Fibroblast of pulmonary artery (primary cell): ENCODE measurements at regions not wholly inside any gene's neighbourhood (a gene's known extent, or its start where the extent isn't known, plus 50 kb on each side); places are given as distances from the start of the nearest gene placed in this dataset.

Source experiments
- DNase-seq: peaks from one replicate; pipeline ENCODE4 v3.0.0-alpha.2; 2010; ENCODE audit warnings: low read depth
- H3K4me3 ChIP-seq: replicated peaks from 2 replicates; pipeline ENCODE4 v1.5.1; 2011; ENCODE audit warnings: low read depth, mild to moderate bottlenecking, control low read depth, low read length, moderate library complexity
- TF ChIP-seq, protein P1 (sequence below): IDR thresholded peaks from 2 replicates; pipeline ENCODE4 v1.5.1; 2011; ENCODE audit warnings: mild to moderate bottlenecking, control low read depth, low read length, inconsistent platforms; ENCODE audit errors: missing control alignments

DNA sequence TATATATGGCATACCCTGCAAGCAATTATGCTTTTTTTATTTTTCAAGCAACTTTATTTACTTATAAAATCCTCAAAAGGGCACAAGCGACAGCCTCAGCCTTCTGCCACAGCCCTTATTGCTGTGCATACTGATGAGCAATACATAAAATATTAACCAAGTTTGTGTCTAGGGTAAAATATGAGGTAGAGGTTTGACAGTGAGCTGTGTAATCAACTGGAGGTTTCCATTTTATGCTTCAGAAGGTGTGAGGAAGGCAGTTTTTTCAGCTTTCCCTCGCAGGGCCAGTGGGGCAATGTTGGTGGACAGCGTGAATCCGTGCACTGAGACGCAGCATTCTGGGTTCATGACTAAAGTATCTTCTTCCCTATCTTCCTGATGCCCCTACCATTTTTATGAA lies 310.4 kb downstream of the IRS2 start:
- DNase-seq = no peak
- TF ChIP-seq, protein P1, sequence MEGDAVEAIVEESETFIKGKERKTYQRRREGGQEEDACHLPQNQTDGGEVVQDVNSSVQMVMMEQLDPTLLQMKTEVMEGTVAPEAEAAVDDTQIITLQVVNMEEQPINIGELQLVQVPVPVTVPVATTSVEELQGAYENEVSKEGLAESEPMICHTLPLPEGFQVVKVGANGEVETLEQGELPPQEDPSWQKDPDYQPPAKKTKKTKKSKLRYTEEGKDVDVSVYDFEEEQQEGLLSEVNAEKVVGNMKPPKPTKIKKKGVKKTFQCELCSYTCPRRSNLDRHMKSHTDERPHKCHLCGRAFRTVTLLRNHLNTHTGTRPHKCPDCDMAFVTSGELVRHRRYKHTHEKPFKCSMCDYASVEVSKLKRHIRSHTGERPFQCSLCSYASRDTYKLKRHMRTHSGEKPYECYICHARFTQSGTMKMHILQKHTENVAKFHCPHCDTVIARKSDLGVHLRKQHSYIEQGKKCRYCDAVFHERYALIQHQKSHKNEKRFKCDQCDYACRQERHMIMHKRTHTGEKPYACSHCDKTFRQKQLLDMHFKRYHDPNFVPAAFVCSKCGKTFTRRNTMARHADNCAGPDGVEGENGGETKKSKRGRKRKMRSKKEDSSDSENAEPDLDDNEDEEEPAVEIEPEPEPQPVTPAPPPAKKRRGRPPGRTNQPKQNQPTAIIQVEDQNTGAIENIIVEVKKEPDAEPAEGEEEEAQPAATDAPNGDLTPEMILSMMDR = no peak
- H3K4me3 ChIP-seq = no peak overlapping the region

DNA sequence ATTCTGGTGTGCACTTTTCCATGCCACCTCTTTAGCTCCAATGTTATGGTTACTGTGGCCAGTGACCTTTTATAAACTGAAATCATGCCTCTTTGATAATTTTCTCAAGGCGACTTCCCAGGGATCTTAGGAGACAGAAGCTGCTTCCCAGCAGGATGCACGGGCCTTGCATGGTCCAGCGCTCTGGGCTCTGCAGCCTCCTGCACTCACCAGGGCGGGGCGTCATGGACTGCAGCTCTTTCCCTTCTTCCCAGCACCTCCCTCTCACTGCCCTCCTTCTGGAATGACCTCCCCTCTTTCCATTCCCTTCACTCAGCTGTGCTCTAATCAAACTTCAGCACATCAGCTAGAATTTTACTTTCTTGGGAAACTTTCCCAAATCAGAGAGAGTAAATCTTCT lies 318.3 kb downstream of the IRS2 start:
- DNase-seq = no peak
- H3K4me3 ChIP-seq = no peak overlapping the region
- TF ChIP-seq, protein P1 = no peak

DNA sequence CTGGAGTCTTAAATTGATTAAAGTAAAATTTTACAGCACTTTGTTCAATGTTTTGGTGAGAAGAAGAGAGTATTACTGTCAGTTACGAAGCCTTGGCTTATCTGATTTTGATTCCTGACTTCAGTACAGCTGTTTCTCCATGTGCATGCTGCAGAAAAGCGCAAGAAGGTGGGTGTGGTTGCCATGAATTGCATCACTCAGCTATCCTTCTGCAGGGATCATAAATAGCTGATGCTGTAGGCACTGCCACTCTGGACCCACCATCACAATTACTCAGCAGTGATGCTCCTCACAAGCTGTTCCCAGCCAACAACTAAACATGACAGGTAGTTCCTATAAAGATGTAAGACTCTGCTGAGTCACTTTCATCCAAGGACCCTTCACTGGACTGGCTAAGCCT lies 321.2 kb downstream of the IRS2 start:
- TF ChIP-seq, protein P1 = no peak
- DNase-seq = no peak
- H3K4me3 ChIP-seq = no peak overlapping the region

DNA sequence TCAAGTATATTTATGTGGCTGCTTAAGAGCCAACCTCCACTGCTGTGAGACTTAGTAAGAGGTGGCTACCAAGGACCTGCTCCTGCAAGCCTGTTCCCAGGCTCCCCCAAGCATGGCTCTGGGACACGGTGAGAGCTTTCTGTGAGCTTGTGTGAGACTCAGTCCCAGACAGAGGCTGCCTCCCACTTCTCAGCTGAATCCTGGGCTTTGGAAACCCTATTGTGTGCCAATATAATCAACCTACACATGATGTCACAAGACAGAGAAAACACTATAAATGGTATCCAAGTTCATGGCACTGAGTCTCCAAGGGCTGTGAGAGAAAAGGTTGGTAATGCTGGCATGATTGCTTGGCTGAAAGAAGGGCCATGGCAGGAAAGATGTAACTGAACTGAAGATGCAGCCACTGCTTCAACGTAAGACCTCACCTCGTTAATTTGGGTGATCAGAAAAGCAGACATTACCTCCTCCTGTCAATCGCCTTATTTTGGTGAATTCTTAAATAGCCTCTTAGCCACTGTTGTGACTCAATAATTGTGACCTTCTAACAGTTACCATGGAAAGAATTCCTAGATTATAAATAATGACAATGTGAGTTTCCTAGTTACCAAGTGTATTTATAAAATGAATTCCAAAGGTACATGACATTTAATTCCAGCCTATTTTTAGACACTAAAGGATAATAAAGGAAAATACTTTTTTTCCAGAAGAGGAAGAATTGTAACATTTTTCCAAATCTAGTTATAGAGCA lies 332.0 kb downstream of the IRS2 start:
- DNase-seq = peak; percentile 7
- H3K4me3 ChIP-seq = no peak overlapping the region
- TF ChIP-seq, protein P1 = no peak

DNA sequence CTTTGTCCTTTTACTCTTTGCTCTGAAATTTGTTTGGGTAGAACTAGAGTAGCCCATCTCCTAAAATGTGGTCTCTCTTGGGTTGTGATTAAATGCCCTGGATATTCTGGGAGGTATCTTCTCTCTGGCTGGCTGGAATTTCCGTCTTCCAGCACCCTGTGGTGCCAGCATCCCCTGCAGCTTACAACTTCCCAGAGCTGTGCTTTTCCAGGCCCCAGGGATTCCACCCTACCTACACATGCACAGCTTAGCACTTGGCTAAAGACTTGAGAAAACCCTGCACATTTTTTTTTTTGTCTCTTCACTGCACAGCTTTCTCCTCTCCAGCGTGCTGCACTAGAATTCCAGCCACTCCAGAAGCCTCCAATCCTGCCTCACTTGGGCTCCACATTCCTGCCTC lies 334.7 kb downstream of the IRS2 start:
- DNase-seq = no peak
- H3K4me3 ChIP-seq = no peak overlapping the region
- TF ChIP-seq, protein P1 = no peak

DNA sequence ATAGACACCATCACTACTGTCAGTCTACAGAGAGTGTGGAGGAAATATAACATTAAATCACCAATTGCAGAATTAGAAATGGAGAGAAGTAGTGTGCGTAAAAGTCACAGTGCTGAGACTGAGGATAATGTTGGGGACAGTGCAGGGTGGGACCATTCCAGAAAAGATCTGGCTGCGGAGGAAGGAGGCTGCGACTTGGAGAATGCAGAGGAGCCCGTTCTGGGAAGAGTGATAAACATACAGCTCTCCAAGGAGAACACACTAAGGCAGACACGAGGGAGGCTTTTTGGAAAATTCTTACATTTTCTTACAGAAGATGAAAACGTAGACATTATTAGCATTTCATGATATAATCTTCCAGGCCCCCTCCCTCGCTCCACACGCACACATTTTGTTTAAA lies 337.8 kb downstream of the IRS2 start:
- no peak for DNase-seq
- TF ChIP-seq, protein P1 = no peak
- no peak overlapping the region for H3K4me3 ChIP-seq

DNA sequence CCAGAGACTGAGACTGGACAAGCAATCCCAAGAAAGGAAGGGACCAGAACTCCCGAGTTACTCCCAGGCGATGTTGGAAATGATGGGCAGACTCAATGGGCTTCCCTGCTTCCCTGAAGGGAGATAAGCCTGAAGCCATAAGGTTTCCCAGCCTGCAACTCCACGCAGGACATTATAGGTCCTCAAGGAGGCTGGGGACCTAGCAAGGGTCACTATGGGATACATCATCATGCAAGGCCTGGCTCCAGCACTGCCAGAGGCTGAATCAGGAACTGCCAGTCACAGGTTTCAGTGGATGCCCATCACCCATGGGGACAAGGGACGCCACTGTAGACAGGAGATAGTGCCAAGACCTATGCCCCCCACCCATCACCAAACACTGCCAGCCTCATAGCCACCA lies 338.7 kb downstream of the IRS2 start:
- H3K4me3 ChIP-seq = no peak overlapping the region
- DNase-seq = no peak
- TF ChIP-seq, protein P1 = no peak
